ENCODE measurements at regions not wholly inside any gene's neighbourhood (a gene's known extent, or its start where the extent isn't known, plus 50 kb on each side); places are given as distances from the start of the nearest gene placed in this dataset.
A peak's percentile ranks its signal among the peaks of the same experiment; 100 is the strongest.

- H3K4me3 ChIP-seq (ENCODE audit: control insufficient read depth, low read depth, low read length), result no peak overlapping the region
- TF ChIP-seq, protein P1, sequence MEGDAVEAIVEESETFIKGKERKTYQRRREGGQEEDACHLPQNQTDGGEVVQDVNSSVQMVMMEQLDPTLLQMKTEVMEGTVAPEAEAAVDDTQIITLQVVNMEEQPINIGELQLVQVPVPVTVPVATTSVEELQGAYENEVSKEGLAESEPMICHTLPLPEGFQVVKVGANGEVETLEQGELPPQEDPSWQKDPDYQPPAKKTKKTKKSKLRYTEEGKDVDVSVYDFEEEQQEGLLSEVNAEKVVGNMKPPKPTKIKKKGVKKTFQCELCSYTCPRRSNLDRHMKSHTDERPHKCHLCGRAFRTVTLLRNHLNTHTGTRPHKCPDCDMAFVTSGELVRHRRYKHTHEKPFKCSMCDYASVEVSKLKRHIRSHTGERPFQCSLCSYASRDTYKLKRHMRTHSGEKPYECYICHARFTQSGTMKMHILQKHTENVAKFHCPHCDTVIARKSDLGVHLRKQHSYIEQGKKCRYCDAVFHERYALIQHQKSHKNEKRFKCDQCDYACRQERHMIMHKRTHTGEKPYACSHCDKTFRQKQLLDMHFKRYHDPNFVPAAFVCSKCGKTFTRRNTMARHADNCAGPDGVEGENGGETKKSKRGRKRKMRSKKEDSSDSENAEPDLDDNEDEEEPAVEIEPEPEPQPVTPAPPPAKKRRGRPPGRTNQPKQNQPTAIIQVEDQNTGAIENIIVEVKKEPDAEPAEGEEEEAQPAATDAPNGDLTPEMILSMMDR (conservative IDR thresholded peaks at IDR 0.05; ENCODE audit: control insufficient read depth, insufficient read depth, low read depth, low read length), result no peak
- DNase-seq (ENCODE audit: low read depth), result peak; percentile 5
Observed at GRCh38 chr13:38577048-38577447, 109.8 kb upstream of the FREM2 start.

DNA sequence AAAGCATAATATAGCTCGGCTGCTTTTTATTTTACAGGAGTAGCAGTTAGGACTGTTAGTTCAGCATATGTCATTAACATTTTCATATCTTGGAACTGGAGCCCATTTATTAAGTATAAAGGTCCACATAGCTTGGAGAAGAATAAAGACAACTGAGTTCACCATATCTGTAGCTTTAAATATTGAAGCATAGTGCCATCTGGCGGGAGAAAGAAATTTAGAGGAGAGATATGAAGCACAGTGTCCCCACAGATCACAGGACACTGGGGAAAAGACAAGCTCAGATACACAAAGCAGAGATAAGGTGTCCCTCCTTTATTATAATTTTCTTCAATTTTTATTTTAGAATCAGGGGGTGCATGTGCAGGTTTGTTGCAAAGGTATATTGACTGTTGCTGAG is 104.7 kb upstream of the FREM2 start:
- peak; percentile 23 for DNase-seq (ENCODE audit: low read depth)
- TF ChIP-seq, protein P1 (conservative IDR thresholded peaks at IDR 0.05; ENCODE audit: control insufficient read depth, insufficient read depth, low read depth, low read length), result peak; percentile 25
- no peak overlapping the region for H3K4me3 ChIP-seq (ENCODE audit: control insufficient read depth, low read depth, low read length)

DNA sequence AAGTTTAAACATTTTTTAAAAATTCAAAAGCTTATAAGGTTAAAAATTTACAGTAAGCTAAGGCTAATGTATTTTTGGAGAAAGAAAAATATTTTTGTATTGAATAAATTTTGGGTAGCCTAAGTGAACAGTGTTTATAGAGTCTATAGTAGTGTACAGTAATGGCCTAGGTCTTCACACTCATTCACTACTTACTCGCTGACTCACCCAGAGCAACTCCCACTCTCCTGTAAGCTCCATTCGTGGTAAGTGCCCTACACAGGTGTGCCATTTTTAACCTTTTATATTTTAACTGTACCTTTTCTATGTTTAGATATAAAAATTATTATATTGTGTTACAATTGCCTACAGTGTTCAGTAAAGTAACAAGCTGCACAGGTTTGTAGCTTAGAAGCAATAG is 96.6 kb upstream of the FREM2 start:
- no peak for DNase-seq (ENCODE audit: low read depth)
- no peak overlapping the region for H3K4me3 ChIP-seq (ENCODE audit: control insufficient read depth, low read depth, low read length)
- TF ChIP-seq, protein P1 (conservative IDR thresholded peaks at IDR 0.05; ENCODE audit: control insufficient read depth, insufficient read depth, low read depth, low read length), result no peak

DNA sequence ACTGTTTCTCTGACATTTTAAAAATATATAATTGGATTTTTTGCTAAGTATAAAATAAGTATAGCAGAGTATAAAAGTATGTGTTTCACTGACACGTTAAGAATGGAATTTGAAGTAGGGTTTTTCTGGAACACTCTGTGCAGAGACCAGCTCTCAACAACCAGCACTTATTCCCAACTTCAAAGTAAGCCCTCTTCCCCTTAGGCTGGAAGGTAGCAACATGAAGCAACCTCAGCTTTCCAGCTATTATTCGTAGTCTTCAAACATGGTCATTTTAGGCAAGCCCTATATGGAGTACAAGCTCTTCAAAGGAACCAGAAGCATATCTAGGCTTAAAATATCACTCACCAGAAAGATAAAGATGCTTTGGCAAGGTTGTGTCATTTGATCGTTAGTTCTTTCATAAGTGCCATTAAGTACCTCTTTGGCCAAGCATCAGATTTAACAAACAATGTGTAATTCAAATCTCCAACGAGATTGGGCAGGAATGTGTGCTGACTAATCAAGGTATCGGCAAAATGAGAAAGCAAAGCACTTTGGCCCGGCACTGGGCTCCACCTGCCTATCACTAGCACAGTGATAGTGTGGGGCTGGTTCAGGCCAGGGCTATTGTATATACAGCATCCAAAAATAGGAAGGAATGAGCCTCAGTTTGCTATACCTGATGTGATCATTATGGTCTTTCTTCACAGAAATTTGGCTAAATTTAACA is 95.9 kb upstream of the FREM2 start:
- DNase-seq (ENCODE audit: low read depth), result no peak
- TF ChIP-seq, protein P1 (conservative IDR thresholded peaks at IDR 0.05; ENCODE audit: control insufficient read depth, insufficient read depth, low read depth, low read length), result no peak
- no peak overlapping the region for H3K4me3 ChIP-seq (ENCODE audit: control insufficient read depth, low read depth, low read length)

DNA sequence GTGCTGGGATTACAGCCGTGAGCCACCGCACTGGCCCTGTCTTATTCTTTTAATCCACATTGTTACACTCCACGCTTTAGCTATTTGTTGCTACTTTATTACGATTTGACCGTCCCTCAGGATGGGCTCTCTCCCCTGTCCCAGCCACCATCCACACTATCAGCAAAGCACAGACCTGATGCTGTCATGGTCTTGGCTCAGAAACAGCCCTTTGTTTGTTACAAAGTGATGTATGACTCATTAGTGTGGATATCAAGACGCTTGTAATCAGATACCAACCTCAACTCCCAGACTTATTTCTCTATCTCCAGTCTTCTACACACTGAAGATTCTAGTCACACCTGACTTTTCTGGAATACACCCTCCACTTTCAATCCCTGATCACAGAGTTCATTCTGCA is 84.6 kb upstream of the FREM2 start:
- peak; percentile 2 for DNase-seq (ENCODE audit: low read depth)
- TF ChIP-seq, protein P1 (conservative IDR thresholded peaks at IDR 0.05; ENCODE audit: control insufficient read depth, insufficient read depth, low read depth, low read length), result no peak
- H3K4me3 ChIP-seq (ENCODE audit: control insufficient read depth, low read depth, low read length), result no peak overlapping the region

- H3K4me3 ChIP-seq (ENCODE audit: control insufficient read depth, low read depth, low read length), result no peak overlapping the region
- DNase-seq (ENCODE audit: low read depth), result peak; percentile 9
- TF ChIP-seq, protein P1 (conservative IDR thresholded peaks at IDR 0.05; ENCODE audit: control insufficient read depth, insufficient read depth, low read depth, low read length), result no peak
Observed at GRCh38 chr13:38606699-38607535, 80.0 kb upstream of the FREM2 start.

All from fibroblast of mammary gland (primary cell).